ENCODE measurements at regions not wholly inside any gene's neighbourhood (a gene's known extent, or its start where the extent isn't known, plus 50 kb on each side); places are given as distances from the start of the nearest gene placed in this dataset.

DNA sequence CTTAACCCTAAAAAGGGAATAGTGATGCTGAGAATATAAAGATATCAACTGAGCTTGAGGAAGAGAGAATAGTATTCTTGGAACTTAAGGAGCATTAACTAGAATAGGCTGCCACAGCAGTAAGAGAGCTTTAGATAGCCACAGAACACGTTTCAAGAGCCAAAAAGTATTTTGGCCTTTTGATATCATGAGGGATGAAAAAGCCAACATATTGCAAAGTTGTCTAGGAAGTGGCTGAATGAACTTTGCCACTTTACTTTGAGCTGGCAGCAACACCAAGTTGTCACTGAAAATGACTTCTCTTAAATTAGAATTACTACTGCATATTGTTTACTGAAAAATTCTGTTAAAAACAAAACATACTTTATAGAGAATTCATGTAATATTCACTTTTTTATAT is 1476.2 kb downstream of the MRPL39 start:
- TF ChIP-seq CTCF (IDR thresholded peaks at IDR 0.05; ENCODE audit: borderline replicate concordance, extremely low read depth, low read length, poor library complexity, severe bottlenecking): no peak
- TF ChIP-seq EZH2 (IDR thresholded peaks at IDR 0.05; ENCODE audit: borderline replicate concordance, low read depth, low read length, severe bottlenecking): no peak

Data from DND-41 (cell line).